ENCODE measurements at regions not wholly inside any gene's neighbourhood (a gene's known extent, or its start where the extent isn't known, plus 50 kb on each side); places are given as distances from the start of the nearest gene placed in this dataset.

DNA sequence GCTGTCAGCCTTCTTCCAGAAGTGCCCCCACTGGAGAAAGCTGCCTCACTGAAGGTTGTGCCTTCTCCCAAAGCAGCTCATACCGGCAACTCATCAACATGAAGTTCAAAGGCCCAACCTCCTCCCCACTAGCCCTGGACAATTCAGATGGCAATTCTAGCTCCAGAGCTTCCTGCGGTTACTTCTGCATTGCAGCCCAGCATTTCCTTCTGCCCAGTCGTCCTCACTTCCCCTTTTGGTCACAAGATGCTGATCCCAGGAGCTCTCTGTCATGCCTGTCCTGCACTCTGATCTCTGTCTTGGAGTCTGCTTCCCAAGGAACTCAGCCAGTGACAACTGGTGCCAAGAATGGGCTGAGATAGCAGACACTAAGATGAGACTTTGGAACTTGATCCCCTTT lies 178.2 kb upstream of the SOX9 start:
- no peak for DNase-seq (ENCODE audit: low read depth in 3 of 3, low spot score in 2 of 3)

DNA sequence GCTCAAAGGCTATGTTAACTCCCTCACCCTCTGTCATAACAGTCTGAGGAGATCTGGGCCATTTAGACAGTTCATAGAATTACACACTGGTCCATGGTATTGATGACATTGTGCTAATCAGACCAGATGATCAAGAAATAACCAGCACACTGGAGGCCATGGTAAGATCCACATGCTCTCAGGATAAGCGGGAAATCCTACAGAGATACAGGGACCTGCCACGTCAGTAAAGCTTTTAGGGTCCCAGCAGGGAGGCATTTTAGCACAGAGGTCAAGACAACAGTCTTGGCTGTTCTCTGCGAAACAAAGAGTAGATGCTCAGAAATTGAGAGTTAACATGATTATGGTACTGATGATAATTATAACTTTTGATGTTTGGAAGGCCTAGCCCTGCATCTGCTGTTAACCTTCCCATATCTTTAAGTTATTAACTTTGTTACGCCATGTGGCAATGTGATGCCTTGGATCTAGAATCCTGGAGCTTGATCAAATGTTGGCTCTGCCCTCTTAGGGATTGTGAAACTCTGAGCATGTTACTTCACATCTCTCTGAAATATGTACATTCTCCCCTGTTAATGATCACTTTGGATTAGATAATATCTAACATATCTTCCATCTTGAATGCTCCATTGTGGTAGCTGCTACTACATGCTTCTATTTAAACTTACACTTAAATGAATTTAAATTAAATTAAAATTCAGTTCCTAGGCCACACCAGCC lies 172.0 kb upstream of the SOX9 start:
- no peak for DNase-seq (ENCODE audit: low read depth in 3 of 3, low spot score in 2 of 3)

DNA sequence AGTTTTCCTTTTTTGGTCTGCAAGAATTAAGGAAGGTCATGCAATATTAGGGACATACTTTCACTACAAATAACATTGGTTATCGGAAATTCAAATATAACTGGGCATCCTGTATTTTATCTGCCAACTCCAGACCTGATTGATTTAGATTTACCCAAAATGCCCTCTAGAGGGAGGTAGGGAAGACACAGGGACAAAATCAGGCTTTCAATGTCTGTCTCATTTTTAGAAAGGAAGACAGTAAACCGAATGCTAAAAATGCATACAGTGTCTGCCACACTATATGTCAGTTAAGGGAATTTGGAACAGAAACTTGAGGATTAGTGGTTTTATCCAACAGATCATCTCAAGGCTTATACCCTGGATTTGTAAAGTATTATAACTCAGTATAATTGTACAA lies 161.7 kb upstream of the SOX9 start:
- DNase-seq (ENCODE audit: low read depth in 3 of 3, low spot score in 2 of 3), result no peak

DNA sequence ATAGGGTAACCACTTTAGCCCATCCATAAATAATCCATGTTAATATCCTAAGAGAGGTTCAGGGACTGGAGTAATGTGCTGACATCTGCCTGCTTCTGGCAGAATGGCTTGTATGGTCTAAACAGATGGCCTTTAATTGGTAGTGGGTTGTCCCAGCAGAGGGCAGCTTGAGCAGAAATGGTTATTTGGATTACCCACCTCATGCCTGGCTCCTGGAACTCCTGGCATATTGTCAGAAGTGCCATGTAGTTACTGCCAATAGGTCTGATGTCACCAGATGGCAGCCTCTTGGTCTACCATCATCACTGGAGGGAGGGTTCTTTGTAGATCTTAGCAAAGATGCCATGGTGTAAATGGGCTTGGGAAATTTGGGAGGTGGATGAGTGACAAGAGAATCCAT lies 157.5 kb upstream of the SOX9 start:
- DNase-seq (ENCODE audit: low read depth in 3 of 3, low spot score in 2 of 3), result no peak

DNA sequence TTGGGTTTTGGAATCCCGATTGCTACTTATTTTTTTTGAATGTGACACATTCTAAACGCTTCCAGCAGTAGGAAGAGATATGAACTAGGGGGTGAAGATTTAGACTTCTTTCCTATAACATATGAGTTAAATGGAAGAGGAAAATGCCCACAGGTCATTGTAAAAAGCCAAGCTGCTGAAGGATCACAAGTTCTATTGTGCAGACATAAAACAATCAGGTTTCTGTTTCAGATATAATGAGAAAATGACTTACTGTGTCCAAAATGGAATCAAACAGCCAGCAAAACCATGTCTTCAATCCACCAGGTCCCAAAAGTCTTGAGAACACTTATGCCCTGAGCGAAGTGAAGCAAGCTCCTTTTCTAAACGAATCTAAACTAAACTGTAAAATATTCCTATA lies 157.0 kb upstream of the SOX9 start:
- DNase-seq (ENCODE audit: low read depth in 3 of 3, low spot score in 2 of 3), result no peak

DNA sequence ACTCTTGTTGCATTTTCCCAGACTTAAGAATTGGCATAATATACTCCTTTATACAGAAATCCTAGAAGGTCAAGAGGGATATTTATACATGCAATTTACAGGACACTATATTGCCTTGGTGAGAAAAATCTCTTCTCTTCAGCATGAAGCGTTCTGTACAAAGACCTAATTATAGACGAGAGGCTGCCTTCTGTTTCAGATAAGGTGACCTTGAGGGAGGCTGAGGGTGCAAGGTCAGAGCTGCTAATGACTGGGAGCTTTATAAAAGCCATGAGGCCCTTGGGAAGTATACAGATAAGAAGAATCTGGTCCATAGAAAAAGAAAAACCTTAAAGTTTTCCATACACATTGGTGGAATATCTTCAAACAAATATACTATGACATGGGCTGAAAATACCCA lies 156.3 kb upstream of the SOX9 start:
- no peak for DNase-seq (ENCODE audit: low read depth in 3 of 3, low spot score in 2 of 3)

DNA sequence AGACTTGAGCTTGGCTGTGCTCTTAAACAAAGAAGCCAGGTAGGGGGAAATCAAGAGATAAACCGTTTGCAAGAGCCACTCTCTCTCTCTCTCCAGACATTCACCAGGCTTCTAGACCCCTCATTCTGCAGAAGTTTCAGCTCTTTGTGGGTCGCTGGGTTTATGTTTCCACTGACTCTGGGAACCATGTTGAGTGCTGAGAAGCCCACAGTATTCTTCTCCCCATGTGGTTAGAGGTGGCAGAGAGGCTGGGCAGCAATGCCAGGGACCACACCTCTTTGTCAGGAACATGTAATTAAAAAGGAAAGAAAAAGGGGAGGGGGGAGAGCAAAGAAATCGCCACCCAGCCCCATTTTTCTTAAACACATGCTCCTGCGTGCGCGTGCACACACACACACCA lies 154.8 kb upstream of the SOX9 start:
- DNase-seq (ENCODE audit: low read depth in 3 of 3, low spot score in 2 of 3), result no peak

DNA sequence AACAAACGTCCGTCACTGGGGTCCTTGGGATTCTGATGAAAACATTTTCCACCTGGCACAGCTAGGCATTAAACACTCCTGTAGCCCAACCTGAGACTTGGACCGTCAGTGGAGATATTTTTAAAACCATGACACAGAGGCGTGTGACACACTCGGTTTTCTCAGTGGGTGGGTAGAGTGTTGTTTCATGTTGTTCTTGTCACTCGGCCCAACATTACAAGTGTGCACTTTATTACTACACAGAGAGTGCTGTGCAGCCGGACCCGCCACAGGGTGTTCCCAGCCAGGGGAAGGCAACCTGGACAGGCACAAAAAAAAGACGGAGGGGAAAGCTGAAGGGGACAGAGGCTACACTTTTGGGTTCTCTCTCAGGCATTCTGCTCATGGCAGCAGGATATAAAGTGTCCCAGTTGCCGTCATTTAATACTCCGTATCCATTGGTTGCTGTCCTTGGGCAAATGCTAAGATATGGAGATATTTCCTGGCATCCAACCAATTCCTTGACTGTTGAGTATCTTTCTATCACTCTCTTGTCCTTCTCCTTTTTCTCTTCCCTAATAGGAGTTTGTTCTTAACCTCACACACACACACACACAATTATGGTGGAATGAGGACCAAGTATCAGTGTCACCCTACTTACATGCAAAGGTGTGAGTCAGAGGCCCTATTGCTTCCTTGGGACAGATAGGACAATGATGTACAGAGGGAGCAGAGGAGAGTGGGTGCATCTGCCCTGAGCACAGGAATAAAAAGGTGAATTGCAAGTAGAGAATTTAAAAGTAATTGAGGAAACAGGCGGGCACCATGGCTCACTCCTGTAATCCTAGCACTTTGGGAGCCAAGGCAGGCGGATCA lies 154.1 kb upstream of the SOX9 start:
- no peak for DNase-seq (ENCODE audit: low read depth in 3 of 3, low spot score in 2 of 3)

DNA sequence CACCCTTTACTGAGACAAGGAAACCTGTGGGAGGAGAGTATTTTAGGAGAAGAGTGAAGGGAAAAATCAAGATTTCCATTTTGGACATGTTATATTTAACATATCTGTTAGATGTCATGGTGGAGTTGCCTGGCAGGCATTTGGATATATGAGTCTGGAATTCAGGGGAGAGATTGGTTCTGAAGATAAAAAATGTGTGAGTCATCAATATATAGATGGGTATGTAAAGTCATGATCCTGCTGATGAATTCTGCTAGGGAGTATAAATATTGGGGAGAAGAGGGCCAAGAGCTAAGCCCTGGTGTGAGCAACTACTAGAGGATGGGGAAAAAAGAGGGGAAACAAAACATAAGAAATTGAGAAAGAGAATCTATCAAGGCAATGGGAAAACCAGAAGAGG lies 151.3 kb upstream of the SOX9 start:
- DNase-seq (ENCODE audit: low read depth in 3 of 3, low spot score in 2 of 3), result no peak

DNA sequence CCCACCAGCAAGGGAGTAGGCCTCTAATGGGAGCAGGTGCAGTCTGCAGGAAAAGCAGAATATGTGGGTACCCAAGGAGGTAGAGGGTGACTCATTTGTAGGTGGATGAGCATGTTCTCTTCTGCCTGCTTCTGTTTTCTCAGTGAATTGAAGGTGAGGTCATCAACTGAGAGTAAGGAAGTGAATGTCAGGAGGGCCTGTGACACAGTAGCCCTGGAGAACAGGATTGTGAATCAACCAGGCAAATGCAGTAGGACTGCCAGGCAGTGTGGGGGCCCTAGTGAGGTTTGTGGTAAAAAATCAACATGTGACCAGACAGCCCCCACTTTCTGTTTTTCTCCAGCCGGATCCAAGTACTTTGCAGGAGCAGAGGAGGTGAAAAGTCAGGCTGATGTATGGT lies 150.5 kb upstream of the SOX9 start:
- no peak for DNase-seq (ENCODE audit: low read depth in 3 of 3, low spot score in 2 of 3)

DNA sequence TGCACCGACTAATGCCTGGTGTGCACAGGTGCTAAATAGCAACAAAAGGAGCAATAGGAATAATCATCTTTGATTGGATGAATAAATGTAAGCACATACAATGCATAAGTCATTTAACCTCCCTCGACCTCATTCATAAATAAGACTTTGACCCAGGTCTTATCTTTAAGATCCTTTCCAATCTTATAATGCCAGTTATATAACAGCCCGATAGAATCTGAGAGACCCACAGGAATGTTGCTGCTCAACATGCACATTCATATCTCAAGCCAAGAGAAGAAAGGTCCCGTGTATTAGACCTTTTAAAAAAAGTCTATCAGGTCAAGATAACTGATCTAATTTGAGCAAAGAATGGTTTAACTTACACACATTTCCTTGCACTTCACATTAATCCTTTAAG lies 146.8 kb upstream of the SOX9 start:
- no peak for DNase-seq (ENCODE audit: low read depth in 3 of 3, low spot score in 2 of 3)

DNA sequence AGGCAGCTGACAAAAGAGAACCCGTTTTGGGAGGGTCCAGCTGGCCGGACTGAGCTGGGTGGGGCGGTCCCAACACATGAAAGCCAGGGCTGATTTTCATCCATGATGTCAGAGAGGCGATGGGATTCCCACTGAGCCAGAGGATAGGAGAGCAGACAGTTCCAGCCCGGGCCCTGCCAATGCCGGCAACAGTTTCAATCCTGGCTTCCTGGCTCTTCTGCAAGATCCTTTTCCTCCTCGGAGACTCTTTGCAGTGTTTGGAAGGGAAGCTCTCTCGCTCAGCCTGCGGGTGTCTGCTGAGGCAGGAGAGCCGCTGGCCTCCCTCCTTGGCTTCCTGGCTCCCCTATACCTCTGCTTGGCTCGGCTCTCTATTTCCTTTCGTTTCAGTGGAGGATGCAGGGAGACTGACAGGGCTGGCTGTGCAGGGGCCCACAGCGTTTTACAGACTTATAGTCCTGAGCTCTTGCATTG lies 145.5 kb upstream of the SOX9 start:
- peak in 2 of 3 donors; percentile 9 to 15 for DNase-seq (ENCODE audit: low read depth in 3 of 3, low spot score in 2 of 3)

DNA sequence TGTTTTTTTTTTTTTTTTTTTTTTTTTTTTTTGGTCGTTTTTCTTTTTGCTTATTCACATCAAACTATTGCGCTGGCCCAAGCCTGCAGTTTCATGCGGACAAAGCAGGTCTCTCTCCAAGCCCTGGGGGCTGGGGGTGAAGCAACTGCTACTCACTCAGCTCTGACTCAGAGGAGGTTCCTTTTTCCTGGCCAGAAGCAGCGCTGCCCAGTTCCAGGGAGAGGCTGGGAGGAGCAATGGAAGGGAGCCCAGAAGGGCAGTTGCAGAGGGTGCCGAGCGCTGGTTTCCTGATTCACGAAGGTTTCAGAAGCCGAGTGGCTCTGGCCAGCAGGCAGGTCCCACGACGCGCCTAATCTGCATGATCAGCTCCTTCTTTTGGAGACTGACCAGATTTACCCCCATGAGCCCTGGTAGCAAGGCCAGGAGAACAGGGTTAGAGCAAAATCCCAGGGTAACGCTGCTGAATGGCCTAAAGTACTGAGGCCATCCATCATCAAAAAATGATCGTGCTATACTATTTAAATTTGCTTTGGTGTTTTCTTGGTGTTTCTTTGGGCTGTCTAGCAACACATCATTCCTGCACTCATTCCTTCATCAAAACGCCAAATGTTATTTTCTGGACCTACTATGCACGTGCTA lies 144.7 kb upstream of the SOX9 start:
- DNase-seq (ENCODE audit: low read depth in 3 of 3, low spot score in 2 of 3), result peak in 1 of 3 donors; percentile 2

DNA sequence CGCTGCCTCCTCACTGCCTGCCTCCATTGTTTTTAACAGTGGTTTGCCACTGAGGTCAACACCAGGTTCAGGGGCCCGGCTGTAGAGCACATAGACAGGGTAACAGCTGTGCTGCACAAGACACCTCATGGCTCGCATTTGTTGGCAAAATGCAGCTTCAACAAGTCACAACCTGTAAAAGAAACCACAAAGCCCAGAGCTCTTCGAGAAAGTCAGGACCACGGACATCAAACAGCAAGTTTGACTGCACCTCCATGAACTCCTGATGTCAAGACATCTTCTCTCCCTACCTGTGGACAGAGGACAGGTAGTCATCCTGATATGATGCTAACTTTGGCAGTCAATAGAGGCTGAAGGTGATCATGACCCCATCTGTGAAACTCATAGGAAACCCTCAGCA lies 142.4 kb upstream of the SOX9 start:
- DNase-seq (ENCODE audit: low read depth in 3 of 3, low spot score in 2 of 3), result no peak

DNA sequence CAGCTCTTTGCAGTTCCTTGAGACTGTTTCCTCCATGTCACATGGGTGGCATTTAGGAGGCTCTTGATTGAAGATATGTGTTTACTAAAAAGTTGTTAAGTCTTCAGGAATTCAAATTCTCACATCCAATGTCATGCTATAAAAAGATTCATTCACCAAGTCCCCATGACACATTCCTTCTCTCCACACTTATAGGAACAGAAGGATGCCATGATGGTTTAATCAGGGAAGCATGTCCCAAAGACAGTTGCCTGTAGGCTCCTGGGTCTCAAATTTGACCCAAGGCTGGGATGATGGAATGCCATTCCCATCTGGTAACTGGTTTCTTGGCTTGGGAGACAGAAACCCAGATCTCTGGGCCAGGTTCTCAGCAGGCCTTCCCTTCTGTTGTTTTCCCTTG lies 140.6 kb upstream of the SOX9 start:
- DNase-seq (ENCODE audit: low read depth in 3 of 3, low spot score in 2 of 3), result no peak

DNA sequence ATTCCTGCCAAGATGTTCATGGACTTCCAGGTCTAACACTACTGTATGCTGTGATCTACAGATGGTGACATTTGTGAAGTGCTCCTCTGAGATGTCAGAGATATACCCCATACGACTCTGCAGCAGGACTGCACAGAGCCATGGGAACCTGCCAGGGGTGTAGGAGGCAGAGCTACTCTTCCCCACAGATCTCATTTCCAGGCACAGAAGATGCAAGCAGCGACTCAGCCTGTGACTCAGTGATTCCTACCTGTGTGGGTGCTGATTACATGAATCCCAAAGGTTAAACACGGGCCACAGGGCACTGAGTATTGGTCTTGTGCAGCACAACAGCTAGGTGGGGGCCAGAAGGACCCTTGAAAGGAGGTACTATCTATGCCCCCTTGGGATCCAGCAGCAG lies 137.0 kb upstream of the SOX9 start:
- no peak for DNase-seq (ENCODE audit: low read depth in 3 of 3, low spot score in 2 of 3)

DNA sequence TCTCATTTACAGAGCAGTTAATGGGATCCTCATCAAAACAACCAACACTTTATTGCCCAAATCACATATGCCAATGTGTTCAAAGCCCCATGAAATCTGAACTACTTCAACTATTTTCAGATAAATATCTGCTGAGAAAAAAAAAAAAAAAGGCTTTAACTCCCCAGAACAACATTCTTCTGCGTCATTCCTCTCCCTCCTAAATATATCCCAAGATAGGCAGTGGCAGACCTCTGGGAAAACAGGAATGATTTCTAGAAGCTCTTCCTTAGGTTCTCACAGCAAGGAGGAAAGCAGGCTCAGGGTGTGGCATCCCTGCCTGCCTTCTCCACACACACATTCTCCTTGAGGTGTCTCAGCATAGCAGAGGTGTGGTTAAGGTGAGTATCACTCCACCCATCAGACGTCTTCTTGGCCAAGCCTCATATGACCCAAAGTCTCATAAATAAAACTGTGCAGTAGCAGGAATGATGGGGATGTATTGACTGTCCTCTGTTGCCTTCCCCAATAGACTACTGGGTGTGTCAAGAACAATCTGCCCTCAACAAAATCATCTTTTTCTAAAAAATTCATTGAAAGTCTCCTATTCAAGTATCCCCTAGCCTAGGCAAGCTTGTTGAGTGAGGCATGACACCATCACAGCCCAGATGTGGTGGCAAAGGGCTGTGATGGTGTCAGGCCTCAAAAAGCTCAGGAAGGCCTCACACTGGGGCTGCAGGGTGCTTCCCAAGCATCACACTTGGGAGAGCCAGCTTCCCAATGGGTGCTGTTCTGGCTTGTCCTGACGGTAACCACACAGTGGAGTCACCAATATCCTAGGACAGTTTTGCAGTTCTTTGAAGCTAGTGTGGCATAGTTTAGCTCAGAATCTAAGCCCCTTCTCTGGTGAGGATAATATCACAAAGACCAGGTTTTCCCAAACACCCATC lies 135.4 kb upstream of the SOX9 start:
- DNase-seq (ENCODE audit: low read depth in 3 of 3, low spot score in 2 of 3), result no peak

DNA sequence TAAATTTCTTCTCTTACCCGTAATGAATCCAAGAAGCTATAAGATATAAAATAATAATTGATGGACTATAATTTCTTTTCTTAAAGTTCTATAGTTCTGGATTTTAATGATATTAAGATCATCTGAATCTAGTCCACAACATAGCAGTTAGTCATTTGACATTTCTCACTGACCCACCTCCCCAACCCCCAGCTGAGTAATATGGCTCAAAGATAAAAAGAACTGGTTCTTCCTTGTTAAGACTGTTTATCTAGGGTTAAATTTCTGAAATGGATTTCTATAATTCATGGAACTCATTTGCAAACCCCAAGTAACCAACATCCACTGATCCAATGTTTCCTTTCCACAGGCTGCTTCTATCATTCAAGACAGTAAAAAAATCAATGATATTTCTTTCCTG lies 133.9 kb upstream of the SOX9 start:
- no peak for DNase-seq (ENCODE audit: low read depth in 3 of 3, low spot score in 2 of 3)

DNA sequence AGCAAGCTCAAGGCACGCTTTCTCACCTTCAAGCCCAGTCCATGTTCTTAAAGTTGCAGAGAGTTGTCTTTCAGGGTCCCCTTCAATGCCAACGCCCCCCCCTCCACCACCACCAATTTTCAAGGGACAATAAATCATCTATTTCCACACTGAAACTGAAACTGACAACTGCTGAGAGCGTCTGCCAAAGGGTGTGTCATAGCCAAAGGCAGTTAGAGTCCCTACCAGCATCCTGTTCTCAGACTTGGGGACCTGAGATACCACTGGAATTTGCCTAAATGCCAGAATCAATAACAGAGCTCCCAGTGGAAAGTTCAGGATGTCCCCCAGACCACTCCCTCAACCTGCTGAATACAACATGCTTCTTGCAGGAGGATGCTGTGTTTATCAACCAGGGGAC lies 133.2 kb upstream of the SOX9 start:
- no peak for DNase-seq (ENCODE audit: low read depth in 3 of 3, low spot score in 2 of 3)

DNA sequence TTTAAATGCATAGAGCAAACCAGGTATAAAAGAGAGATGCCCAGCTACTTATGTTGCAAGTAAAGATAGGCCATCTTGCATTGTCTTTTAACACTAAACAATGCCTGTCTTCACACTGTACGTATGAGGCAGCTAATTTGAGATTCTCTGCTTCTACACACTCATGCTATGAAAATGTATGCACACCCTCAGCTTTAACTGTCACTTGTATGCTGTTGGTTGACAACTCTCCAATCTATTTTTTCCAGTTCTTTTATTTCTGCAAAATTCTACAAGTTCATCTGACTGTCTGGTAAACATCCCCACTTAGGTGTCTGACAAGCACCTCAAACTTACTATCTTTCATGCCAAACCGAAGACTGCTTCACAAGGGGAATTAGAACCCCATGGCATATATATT lies 131.7 kb upstream of the SOX9 start:
- DNase-seq (ENCODE audit: low read depth in 3 of 3, low spot score in 2 of 3), result no peak

DNA sequence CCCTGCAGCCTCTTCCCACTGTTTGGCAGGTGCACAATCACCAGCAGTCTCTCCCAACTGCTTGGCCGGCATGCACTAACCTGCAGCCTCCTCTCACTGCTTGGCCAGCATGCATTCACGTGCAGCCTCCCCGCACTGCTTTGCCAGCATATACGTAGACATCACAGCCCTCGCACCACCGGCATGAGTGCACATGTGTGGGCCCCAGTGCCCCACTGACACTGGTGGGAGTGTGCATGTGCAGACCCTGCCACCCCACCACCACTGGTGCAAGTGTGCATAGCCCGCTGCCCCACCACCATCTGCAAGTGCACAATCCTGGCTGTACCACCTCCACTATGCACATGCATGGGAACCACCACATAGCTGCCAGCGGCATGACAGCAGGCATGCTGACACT lies 127.5 kb upstream of the SOX9 start:
- no peak for DNase-seq (ENCODE audit: low read depth in 3 of 3, low spot score in 2 of 3)
